HG02610 (cell line): ENCODE measurements at regions not wholly inside any gene's neighbourhood (a gene's known extent, or its start where the extent isn't known, plus 50 kb on each side); places are given as distances from the start of the nearest gene placed in this dataset.
"Not testable (repeated sequence)": the region's sequence is repeated elsewhere in the genome, so short reads cannot be mapped to it uniquely, and the experiment has no call there.

Source experiments
- ATAC-seq: cut with Tn5 transposase; IDR thresholded peaks from one replicate; pipeline ENCODE4 v1.9.1; 2021; ENCODE audit warnings: mild to moderate bottlenecking, moderate library complexity; ENCODE audit not compliant: unreplicated experiment

GRCh38 chr13:111411919-111412650 is 91.6 kb downstream of the TEX29 start:
- ATAC-seq = no peak

DNA sequence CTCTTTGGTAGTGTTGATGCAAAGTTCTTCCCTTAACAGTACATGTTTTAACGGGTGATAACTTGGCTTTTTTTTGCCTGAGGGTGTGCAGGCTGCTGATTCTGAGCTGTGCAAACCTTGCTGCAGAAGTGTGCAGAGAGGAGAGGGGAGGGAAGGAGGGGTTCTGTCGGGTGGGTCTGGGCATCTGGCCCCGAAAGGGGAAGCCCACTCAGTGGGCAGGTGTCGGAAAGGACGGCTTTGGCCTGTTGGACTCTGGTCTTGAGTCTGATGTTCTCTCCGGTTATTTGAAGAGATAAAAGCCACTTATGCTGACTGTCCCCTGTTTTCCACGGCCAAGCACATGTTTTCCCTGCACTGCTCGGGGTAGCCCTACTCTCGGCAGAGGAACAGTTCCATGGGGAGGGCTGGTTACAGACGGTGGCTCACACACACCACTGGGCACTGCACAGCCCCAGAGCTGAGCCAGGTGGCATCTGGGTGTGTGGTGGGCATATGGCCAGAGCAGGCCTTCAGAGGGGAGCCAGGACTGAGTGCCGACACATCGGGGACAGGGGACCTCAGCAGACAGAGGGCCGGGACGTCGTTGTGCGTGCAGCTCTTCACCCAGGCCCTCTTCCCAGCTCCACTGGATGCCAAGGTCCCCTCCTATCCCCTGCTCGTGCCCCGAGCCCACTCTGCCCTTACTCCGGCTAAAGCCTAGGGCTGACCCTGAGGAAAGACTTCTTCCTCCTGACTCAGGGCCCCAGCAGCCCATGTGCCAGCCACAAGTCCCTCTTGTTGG is 93.2 kb downstream of the TEX29 start:
- no peak for ATAC-seq

GRCh38 chr13:111414341-111414740 is 93.9 kb downstream of the TEX29 start:
- ATAC-seq = no peak

DNA sequence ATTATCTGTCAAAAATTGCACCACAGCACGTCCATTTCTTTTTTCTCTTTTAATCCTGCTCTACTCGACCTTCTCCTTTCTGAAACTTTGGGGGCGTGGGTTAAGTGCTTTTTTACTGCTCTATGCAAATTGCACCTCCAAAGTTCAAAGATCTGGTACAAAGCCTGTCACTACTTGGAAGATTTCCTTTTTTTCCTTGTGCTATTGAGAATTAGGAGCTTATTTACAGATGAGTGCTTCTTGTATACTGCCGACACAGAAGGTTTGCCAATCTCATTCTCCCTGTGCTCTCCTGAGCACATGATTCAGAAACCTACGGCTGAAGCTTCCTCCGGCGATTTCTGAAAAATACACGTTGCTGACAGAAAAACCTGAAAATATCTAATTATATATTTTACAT is 94.8 kb downstream of the TEX29 start:
- no peak for ATAC-seq

DNA sequence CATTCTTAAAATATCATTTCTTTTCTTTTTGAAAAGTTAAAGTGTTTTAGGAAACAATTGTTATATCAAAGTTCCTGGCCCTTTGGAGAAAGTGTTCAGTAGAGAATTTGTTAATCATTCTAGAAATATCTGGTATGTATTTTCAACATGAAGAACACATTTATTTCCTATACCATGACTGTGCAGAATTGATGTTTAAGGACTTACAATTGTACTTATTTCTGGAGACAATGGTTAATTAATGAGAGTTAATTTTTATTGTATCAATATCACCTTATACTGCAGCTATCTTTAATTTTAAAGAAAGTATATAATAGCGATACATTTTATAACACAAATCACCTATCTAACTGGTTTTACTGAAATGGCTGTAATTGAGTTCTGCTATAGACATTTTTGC is 95.3 kb downstream of the TEX29 start:
- no peak for ATAC-seq

DNA sequence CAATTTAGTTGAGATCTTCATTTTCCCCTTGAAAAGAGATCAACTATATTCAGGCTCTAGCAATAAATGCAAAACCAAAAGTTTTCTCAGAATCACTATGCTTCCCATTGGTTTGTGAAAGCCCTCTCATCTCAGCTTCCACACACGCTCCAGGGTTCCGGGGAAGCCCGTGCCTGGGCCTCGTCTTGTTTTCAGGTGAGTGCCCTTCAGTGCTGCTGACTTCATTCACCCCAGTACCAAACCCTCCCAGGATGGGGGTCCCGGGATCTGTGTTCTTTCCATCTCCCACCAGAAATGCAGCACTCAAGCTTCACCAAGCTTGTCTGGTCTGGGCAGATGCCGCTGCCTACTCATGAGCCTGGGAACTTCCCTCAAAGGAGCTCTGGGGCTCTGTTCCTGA is 97.7 kb downstream of the TEX29 start:
- no peak for ATAC-seq

DNA sequence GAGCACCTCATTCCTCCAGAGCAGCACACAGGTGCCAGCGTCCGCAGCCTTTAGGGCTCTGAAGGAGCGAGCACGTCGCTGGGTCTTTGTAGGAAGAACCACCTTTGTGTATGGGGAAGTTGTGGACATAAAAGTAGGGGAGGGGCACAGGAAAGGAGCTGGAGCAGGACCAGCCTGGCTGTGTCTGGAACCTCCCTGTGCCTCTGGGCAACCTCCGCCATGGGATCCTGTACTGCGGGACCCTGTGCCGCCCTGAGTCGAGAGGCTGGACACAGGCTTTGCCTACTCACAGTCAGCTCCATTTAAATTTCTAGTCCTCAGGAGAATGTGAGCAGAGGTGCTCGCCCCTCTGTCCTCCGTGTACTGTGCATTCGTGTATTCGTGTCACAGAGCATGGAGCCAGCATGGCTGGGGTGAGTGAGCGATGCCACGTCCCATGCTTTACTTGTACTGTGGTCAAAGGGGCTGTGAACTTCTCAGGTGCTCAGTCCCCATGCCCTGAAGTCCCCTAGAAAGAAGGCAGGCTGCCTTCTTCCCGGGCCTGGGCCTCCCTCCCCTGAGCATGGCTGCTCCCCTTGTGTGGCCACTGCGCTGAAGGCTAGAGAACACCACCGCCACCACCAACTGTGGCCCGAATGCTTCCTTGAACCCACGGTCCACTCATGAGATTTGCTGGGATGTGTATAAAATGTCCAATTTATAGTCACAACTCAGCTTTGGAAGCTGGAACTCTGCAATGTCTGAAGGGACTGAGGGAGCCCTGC is 99.9 kb downstream of the TEX29 start:
- no peak for ATAC-seq

- no peak for ATAC-seq
Measured at GRCh38 chr13:111421216-111421615, 100.8 kb downstream of the TEX29 start.

DNA sequence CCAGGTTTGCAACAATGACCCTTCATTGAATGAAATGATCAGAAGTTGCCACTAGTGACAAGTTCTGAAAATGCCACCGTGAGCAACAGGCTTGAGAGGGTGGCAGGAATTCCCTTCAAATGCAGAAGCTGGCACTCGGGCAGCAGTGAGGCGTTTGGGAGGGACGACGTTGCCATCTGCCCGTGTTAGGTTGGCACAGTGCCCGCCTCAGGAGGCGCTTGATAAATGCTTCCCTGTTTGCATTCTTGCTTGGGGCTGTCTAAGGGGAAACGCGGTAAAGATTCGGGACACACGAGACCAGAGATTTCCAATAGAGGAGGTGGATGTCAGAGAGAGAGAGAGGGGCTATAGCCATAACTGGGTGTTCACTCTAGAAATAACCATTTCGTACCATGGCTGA is 101.9 kb downstream of the TEX29 start:
- no peak for ATAC-seq

DNA sequence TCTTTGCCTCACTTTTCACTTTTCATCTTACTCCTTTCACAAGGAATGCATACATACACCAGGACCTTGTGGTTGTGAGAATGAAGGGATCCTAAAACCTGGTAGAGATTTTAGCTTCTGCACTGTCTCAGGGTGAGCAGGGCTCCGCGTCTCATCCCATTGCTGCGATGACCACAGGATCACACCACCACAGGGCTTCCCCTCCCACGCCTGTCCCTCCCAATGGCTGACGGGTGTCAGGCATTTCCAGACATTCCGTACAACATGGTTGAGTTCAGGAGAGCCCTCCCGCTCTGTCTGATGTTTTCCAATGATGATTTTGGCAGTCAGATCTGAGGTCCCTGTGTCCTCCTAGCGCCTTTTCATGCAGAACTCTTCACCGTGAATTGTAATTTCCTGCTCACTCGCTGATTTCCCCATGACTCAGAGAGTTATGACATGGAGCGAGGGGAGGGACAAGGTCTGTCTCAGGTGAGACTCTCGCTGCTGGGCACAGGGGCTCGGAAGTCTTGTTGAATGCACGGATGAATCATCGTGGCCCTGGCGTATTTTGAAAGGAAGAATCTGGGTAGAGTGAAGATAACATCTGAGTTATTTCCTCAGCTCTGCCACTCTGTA is 102.8 kb downstream of the TEX29 start:
- ATAC-seq = no peak

DNA sequence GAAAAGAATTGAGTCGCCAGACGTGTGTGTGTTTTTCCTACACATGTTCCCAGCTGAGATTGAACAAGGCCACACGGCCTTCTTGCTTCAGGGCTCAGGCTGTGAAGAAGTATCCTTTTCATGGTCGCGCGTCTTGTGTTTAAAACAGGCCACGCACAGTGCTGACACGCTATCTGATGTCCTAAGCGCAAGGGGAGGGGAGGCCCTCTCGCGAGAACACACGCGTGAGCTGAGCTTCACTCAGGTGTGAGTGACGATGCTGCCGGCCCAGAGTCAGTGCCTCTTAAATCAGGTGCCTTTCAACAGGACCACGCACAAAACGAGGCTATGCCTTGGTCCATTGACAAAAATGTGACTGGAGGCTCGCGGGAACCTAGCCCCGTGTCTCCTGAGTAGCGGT is 103.7 kb downstream of the TEX29 start:
- ATAC-seq = no peak

- ATAC-seq = no peak
Measured at GRCh38 chr13:111425326-111425725, 104.9 kb downstream of the TEX29 start.

GRCh38 chr13:111429064-111429558 is 108.7 kb downstream of the TEX29 start:
- ATAC-seq = no peak

GRCh38 chr13:111431206-111431605 is 110.8 kb downstream of the TEX29 start:
- no peak for ATAC-seq

DNA sequence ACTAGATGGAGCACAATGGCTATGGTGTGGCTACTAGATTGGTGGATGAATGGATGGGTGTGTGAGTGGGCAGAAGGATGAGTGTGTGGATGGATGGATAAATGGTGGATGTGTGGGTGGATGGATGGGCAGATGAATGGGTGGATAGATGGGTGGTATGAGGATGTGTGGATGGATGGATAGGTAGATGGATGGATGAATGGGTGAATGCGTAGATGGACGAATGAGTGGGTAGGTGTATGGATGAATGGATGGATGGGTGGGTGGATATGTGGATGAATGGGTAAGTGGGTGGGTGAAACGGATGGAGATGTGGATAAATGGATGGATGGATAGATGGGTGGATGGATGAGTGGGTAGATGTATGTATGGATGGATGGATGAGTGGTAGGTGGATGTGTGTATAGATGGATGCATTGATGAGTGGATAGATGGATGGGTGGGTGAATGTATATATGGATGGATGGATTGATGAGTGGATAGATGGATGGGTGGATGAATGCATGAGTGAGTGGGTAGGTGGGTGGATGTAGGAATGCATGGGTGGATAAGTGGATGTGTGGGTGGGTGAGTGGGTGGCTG is 114.2 kb downstream of the TEX29 start:
- no peak for ATAC-seq

DNA sequence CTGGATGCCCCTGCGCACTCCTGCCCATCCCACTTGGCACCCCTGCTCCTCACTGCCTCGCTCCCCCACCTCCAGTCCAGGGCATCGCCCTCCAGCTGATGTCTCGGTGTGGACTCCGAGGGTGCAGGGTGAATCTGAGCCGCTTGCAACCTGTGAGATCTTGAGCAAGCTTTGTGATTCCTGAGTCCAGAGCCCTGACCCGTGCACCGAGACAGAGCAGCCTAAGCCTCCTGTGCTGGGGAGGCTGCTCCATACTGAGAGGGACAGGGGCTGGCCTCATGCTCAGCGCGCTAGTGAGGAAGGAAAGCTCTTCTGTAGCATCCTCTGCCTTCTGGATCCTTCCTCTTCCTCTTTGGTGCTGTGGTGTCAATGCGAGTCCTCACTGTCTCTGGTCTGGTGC is 116.0 kb downstream of the TEX29 start:
- ATAC-seq = no peak

GRCh38 chr13:111437417-111437816 is 117.0 kb downstream of the TEX29 start:
- ATAC-seq = no peak

GRCh38 chr13:111437856-111438547 is 117.6 kb downstream of the TEX29 start:
- no peak for ATAC-seq

DNA sequence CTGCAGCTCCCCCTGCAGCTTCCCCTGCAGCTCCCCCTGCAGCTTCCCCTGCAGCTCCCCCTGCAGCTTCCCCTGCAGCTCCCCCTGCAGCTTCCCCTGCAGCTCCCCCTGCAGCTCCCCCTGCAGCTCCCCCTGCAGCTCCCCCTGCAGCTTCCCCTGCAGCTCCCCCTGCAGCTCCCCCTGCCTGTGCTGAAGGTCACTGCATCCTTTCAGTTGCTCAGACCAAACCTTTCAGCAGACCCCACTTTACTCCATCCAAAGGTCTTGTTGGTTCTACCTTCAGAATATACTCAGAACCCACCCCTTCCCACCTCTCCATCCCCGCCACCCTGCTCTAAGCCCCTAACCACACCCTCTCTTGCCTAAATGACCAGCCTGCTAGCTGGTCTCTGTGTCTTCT is 120.0 kb downstream of the TEX29 start:
- ATAC-seq = not testable (repeated sequence)

GRCh38 chr13:111443981-111444380 is 123.5 kb downstream of the TEX29 start:
- ATAC-seq = no peak
